ENCODE measurements at regions not wholly inside any gene's neighbourhood (a gene's known extent, or its start where the extent isn't known, plus 50 kb on each side); places are given as distances from the start of the nearest gene placed in this dataset.

- DNase-seq, result no peak
Observed at GRCh38 chr10:131425752-131426533, 114.4 kb upstream of the TCERG1L start.

GRCh38 chr10:131426534-131426898, 115.0 kb upstream of the TCERG1L start:
- no peak for DNase-seq

- DNase-seq, result no peak
Observed at GRCh38 chr10:131427281-131427680, 115.8 kb upstream of the TCERG1L start.

GRCh38 chr10:131427901-131428300, 116.4 kb upstream of the TCERG1L start:
- no peak for DNase-seq

- DNase-seq, result no peak
Observed at GRCh38 chr10:131429141-131429540, 117.6 kb upstream of the TCERG1L start.

GRCh38 chr10:131429942-131430341, 118.4 kb upstream of the TCERG1L start:
- no peak for DNase-seq

GRCh38 chr10:131430716-131431412, 119.3 kb upstream of the TCERG1L start:
- peak; percentile 40 for DNase-seq

GRCh38 chr10:131431533-131431932, 120.0 kb upstream of the TCERG1L start:
- DNase-seq, result peak; percentile 54

GRCh38 chr10:131431978-131432690, 120.6 kb upstream of the TCERG1L start:
- DNase-seq, result no peak

GRCh38 chr10:131433568-131433967, 122.0 kb upstream of the TCERG1L start:
- no peak for DNase-seq

- no peak for DNase-seq
Observed at GRCh38 chr10:131435232-131435631, 123.7 kb upstream of the TCERG1L start.

GRCh38 chr10:131435760-131436457, 124.4 kb upstream of the TCERG1L start:
- no peak for DNase-seq

GRCh38 chr10:131436458-131436857, 124.9 kb upstream of the TCERG1L start:
- DNase-seq, result peak; percentile 2

GRCh38 chr10:131437556-131438475, 126.3 kb upstream of the TCERG1L start:
- no peak for DNase-seq

GRCh38 chr10:131438665-131439064, 127.1 kb upstream of the TCERG1L start:
- no peak for DNase-seq

- no peak for DNase-seq
Observed at GRCh38 chr10:131439705-131440104, 128.2 kb upstream of the TCERG1L start.

- no peak for DNase-seq
Observed at GRCh38 chr10:131440405-131441360, 129.2 kb upstream of the TCERG1L start.

- no peak for DNase-seq
Observed at GRCh38 chr10:131442271-131442670, 130.8 kb upstream of the TCERG1L start.

GRCh38 chr10:131444286-131444685, 132.8 kb upstream of the TCERG1L start:
- DNase-seq, result no peak

- DNase-seq, result no peak
Observed at GRCh38 chr10:131444862-131445461, 133.4 kb upstream of the TCERG1L start.

Data from NCI-H1105 (cell line).